GM23338 (cell line): ENCODE measurements at regions not wholly inside any gene's neighbourhood (a gene's known extent, or its start where the extent isn't known, plus 50 kb on each side); places are given as distances from the start of the nearest gene placed in this dataset.

Source experiments
- ATAC-seq: fragments of 200-7000 bp; cut with Tn5 transposase; 3 replicates; pipeline ENCODE4 v1.9.1; 2020
- DNase-seq: peaks from one replicate; pipeline ENCODE4 v3.0.0-alpha.2; 2015; ENCODE audit warnings: low spot score
- H2AFZ ChIP-seq: fragments of 200-600 bp; sonication (generic); 2 replicates; pipeline ENCODE4 v1.8.0; 2016; ENCODE audit warnings: antibody characterized with exemption, mild to moderate bottlenecking, moderate library complexity
- H3F3A ChIP-seq: fragments of 200-600 bp; sonication (generic); replicated peaks from 2 replicates; pipeline ENCODE4 v1.8.0; 2017; ENCODE audit warnings: antibody characterized with exemption, mixed run types, low read depth
- H3K27ac ChIP-seq: fragments of 200-600 bp; sonication (generic); 2 replicates; pipeline ENCODE4 v1.6.1; 2016; ENCODE audit warnings: low read depth
- H3K27me3 ChIP-seq: fragments of 200-600 bp; sonication (generic); 2 replicates; pipeline ENCODE4 v1.8.0; 2016; ENCODE audit warnings: mild to moderate bottlenecking, mixed run types, moderate library complexity; ENCODE audit not compliant: insufficient read depth
- H3K36me3 ChIP-seq: fragments of 200-600 bp; sonication (generic); 2 replicates; pipeline ENCODE4 v1.8.0; 2016; ENCODE audit warnings: mild to moderate bottlenecking; ENCODE audit not compliant: insufficient read depth
- H3K4me1 ChIP-seq: fragments of 200-600 bp; sonication (generic); 2 replicates; pipeline ENCODE4 v1.8.0; 2016; ENCODE audit warnings: mild to moderate bottlenecking, moderate library complexity; ENCODE audit not compliant: insufficient read depth
- H3K4me2 ChIP-seq: fragments of 200-600 bp; sonication (generic); 2 replicates; pipeline ENCODE4 v1.7.1; 2017; ENCODE audit warnings: mixed run types
- H3K4me3 ChIP-seq: fragments of 200-600 bp; sonication (generic); 2 replicates; pipeline ENCODE4 v1.6.1; 2016; ENCODE audit warnings: mixed run types
- H3K79me2 ChIP-seq: fragments of 200-600 bp; sonication (generic); replicated peaks from 2 replicates; pipeline ENCODE4 v1.8.0; 2017; ENCODE audit warnings: mild to moderate bottlenecking; ENCODE audit not compliant: insufficient read depth
- H3K9me2 ChIP-seq: fragments of 200-600 bp; sonication (generic); 2 replicates; pipeline ENCODE4 v1.8.0; 2017; ENCODE audit not compliant: insufficient read depth
- H4K20me1 ChIP-seq: fragments of 200-600 bp; sonication (generic); replicated peaks from 2 replicates; pipeline ENCODE4 v1.8.0; 2017; ENCODE audit warnings: mild to moderate bottlenecking; ENCODE audit not compliant: insufficient read depth
- H3K27ac Mint-ChIP-seq: 2 replicates; pipeline ENCODE4 v1.8.0; 2020; ENCODE audit warnings: inconsistent platforms, mild to moderate bottlenecking, moderate library complexity, mixed read lengths
- H3K27me3 Mint-ChIP-seq: 3 replicates; pipeline ENCODE4 v1.8.0; 2022; ENCODE audit warnings: low read depth, mild to moderate bottlenecking, moderate library complexity, mixed read lengths, inconsistent platforms; ENCODE audit not compliant: insufficient read depth, poor library complexity
- H3K36me3 Mint-ChIP-seq: 3 replicates; pipeline ENCODE4 v1.8.0; 2021; ENCODE audit warnings: low read depth, mild to moderate bottlenecking, inconsistent platforms, moderate library complexity, mixed read lengths
- H3K4me1 Mint-ChIP-seq: 3 replicates; pipeline ENCODE4 v1.8.0; 2020; ENCODE audit warnings: mild to moderate bottlenecking, inconsistent platforms, mixed read lengths
- H3K4me3 Mint-ChIP-seq: 3 replicates; pipeline ENCODE4 v1.8.0; 2021; ENCODE audit warnings: moderate library complexity, mild to moderate bottlenecking, inconsistent platforms, mixed read lengths
- H3K9me3 Mint-ChIP-seq: 3 replicates; pipeline ENCODE4 v1.8.0; 2020; ENCODE audit warnings: moderate library complexity, mild to moderate bottlenecking, inconsistent platforms, mixed read lengths
- CREB1 ChIP-seq: fragments of 250-450 bp; sonication (Bioruptor Pico); IDR thresholded peaks from 2 replicates; pipeline ENCODE4 v1.5.0; 2020; ENCODE audit warnings: low read depth, mild to moderate bottlenecking, moderate library complexity
- CTCF ChIP-seq, 2 experiments: fragments of 200-600 bp in 1 of 2; sonication (generic) in 1 of 2; conservative IDR thresholded peaks; 2 replicates each; pipeline versions ENCODE4 v1.5.1 to v1.6.1; 2016 to 2017; ENCODE audit warnings: antibody characterized with exemption in 2 of 2, low read depth in 2 of 2, mild to moderate bottlenecking in 2 of 2, moderate library complexity in 1 of 2
- EZH2 ChIP-seq: fragments of 200-600 bp; sonication (generic); IDR thresholded peaks from one replicate; pipeline ENCODE4 v1.8.0; 2017; ENCODE audit warnings: antibody characterized with exemption, mild to moderate bottlenecking, low read depth; ENCODE audit not compliant: unreplicated experiment
- EZH2phosphoT487 ChIP-seq: fragments of 200-600 bp; sonication (generic); IDR thresholded peaks from one replicate; pipeline ENCODE4 v1.8.1; 2018; ENCODE audit warnings: antibody characterized with exemption; ENCODE audit not compliant: unreplicated experiment
- JUNB ChIP-seq: IDR thresholded peaks from one replicate; pipeline ENCODE4 v1.6.1; 2016; ENCODE audit warnings: antibody characterized with exemption; ENCODE audit not compliant: unreplicated experiment
- NANOG ChIP-seq: IDR thresholded peaks from 2 replicates; pipeline ENCODE4 v1.6.1; 2016; ENCODE audit warnings: antibody characterized with exemption, borderline replicate concordance
- POLR2AphosphoS5 ChIP-seq: IDR thresholded peaks from 2 replicates; pipeline ENCODE4 v1.6.1; 2016; ENCODE audit warnings: antibody characterized with exemption, low read depth
- REST ChIP-seq: IDR thresholded peaks from one replicate; pipeline ENCODE4 v1.6.1; 2018; ENCODE audit warnings: antibody characterized with exemption; ENCODE audit not compliant: unreplicated experiment
- STAT1 ChIP-seq: IDR thresholded peaks from one replicate; pipeline ENCODE4 v1.6.1; 2016; ENCODE audit warnings: antibody characterized with exemption; ENCODE audit not compliant: unreplicated experiment
- ZNF114 ChIP-seq: fragments of 250-450 bp; sonication (Bioruptor Pico); IDR thresholded peaks from 2 replicates; pipeline ENCODE4 v1.5.0; 2020; ENCODE audit warnings: mild to moderate bottlenecking, moderate library complexity
- ZNF331 ChIP-seq: fragments of 250-450 bp; sonication (Bioruptor Pico); IDR thresholded peaks from 2 replicates; pipeline ENCODE4 v1.5.0; 2020; ENCODE audit warnings: low read depth, mild to moderate bottlenecking, moderate library complexity
- ZNF462 ChIP-seq: fragments of 250-450 bp; sonication (Bioruptor Pico); IDR thresholded peaks from 2 replicates; pipeline ENCODE4 v1.5.0; 2020; ENCODE audit warnings: mild to moderate bottlenecking, moderate library complexity
- TF ChIP-seq, protein P1 (sequence below): IDR thresholded peaks from 2 replicates; pipeline ENCODE4 v1.6.1; 2016; ENCODE audit warnings: antibody characterized with exemption

DNA sequence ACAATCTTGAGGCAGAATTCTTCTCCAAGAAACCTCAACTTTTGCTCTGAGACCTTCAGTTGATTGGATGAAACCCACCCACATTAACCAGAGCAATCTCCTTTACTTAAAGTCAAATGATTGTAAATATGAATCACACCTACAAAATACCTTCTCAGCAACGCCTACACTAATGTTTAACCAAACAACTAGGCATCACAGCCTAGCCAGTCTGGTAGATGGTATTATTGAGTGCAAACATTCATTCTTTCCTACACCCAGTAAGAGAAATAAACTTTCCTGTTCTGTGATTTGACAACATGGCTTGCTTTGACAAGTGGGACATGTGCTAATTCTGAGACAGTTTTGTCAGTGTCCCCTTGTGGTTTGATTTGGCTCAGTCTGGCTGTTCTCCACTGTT is 252.2 kb downstream of the HACE1 start (continued):
- TF ChIP-seq CTCF (conservative IDR thresholded peaks at IDR 0.05; ENCODE audit: low read depth in 2 of 2) (no peak), EZH2phosphoT487 (no peak)

DNA sequence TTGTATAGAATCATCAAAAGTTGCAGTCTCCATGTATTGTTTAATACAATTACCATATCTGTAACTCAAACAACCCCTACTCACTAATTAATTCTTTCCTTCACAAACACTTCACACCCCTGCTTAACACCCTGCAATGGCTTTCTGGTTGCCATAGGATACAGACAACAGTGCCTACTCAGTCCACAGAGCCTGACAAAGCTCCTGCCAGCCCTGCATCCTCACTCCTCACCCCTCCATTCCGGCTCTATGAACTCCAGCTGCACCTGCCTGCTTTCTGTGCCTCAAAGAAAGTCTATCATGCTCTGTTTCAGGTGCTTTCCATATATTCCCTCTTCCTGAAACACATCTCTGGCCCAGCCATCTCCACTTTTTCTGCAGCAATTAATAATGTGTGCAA is 253.4 kb downstream of the HACE1 start:
- H3K79me2 ChIP-seq, result no peaks in the 10 kb centered on the region
- peak; percentile 56 for DNase-seq
- H3K4me3 Mint-ChIP-seq, result no peak overlapping the region
- TF ChIP-seq NANOG, result no peak
- no peak for TF ChIP-seq REST
- TF ChIP-seq ZNF331 (CRISPR knock-in tag), result no peak
- TF ChIP-seq, protein P1, sequence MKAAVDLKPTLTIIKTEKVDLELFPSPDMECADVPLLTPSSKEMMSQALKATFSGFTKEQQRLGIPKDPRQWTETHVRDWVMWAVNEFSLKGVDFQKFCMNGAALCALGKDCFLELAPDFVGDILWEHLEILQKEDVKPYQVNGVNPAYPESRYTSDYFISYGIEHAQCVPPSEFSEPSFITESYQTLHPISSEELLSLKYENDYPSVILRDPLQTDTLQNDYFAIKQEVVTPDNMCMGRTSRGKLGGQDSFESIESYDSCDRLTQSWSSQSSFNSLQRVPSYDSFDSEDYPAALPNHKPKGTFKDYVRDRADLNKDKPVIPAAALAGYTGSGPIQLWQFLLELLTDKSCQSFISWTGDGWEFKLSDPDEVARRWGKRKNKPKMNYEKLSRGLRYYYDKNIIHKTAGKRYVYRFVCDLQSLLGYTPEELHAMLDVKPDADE, result no peak
- TF ChIP-seq EZH2, result no peak
- no peak for TF ChIP-seq ZNF462
- TF ChIP-seq ZNF114 (CRISPR knock-in tag), result no peak
- TF ChIP-seq EZH2phosphoT487, result no peak
- TF ChIP-seq CREB1 (CRISPR knock-in tag), result no peak
- no peak for TF ChIP-seq POLR2AphosphoS5
- no peak for TF ChIP-seq JUNB
- TF ChIP-seq STAT1, result no peak

More for the DNA sequence above, 253.4 kb downstream of the HACE1 start:
- H3K9me2 ChIP-seq, result no peaks in the 10 kb centered on the region
- no peak overlapping the region for H3K27ac ChIP-seq
- peaks cover 5% of the 10 kb centered on the region; the same call in 2 of the 3 replicates for H3K4me1 Mint-ChIP-seq
- no peaks in the 10 kb centered on the region for H3F3A ChIP-seq
- peaks cover 1% of the 10 kb centered on the region for H3K27me3 Mint-ChIP-seq
- no peaks in the 10 kb centered on the region for H4K20me1 ChIP-seq
- H3K4me1 ChIP-seq, result no peaks in the 10 kb centered on the region
- H2AFZ ChIP-seq, result no peak overlapping the region
- H3K4me3 ChIP-seq, result no peak overlapping the region
- H3K36me3 ChIP-seq, result no peaks in the 10 kb centered on the region
- ATAC-seq, result peak; percentile 79
- H3K9me3 Mint-ChIP-seq, result no peaks in the 10 kb centered on the region
- no peak overlapping the region for H3K27ac Mint-ChIP-seq
- no peak overlapping the region for H3K4me2 ChIP-seq
- H3K36me3 Mint-ChIP-seq, result no peaks in the 10 kb centered on the region
- H3K27me3 ChIP-seq, result no peaks in the 10 kb centered on the region
